Parathyroid adenoma (tissue), 2 donors: ENCODE measurements at regions not wholly inside any gene's neighbourhood (a gene's known extent, or its start where the extent isn't known, plus 50 kb on each side); places are given as distances from the start of the nearest gene placed in this dataset.
"Not testable (repeated sequence)": the region's sequence is repeated elsewhere in the genome, so short reads cannot be mapped to it uniquely, and the experiment has no call there.

Experiments used
- H2AFZ ChIP-seq: fragments of 300-600 bp; sonication (generic); one replicate; pipeline ENCODE4 v1.7.0; 2017; ENCODE audit warnings: antibody characterized with exemption, mild to moderate bottlenecking
- H3K27ac ChIP-seq: fragments of 300-600 bp; sonication (generic); one replicate; pipeline ENCODE4 v1.7.0; 2017
- H3K27me3 ChIP-seq: fragments of 300-600 bp; sonication (generic); one replicate; pipeline ENCODE4 v1.7.0; 2017; ENCODE audit warnings: low read length; ENCODE audit not compliant: control insufficient read depth, insufficient read depth
- H3K36me3 ChIP-seq: fragments of 300-600 bp; sonication (generic); one replicate; pipeline ENCODE4 v1.7.0; 2017; ENCODE audit warnings: low read length; ENCODE audit not compliant: control insufficient read depth, insufficient read depth
- H3K4me1 ChIP-seq: fragments of 300-600 bp; sonication (generic); one replicate; pipeline ENCODE4 v1.7.0; 2017; ENCODE audit warnings: control low read depth
- H3K4me2 ChIP-seq: fragments of 300-600 bp; sonication (generic); one replicate; pipeline ENCODE4 v1.7.0; 2017; ENCODE audit warnings: low read length
- H3K4me3 ChIP-seq: fragments of 300-600 bp; sonication (generic); one replicate; pipeline ENCODE4 v1.7.0; 2017; ENCODE audit warnings: low read depth, low read length
- H3K79me2 ChIP-seq: fragments of 300-600 bp; sonication (generic); one replicate; pipeline ENCODE4 v1.7.0; 2017; ENCODE audit warnings: control low read depth
- H3K9ac ChIP-seq: fragments of 300-600 bp; sonication (generic); one replicate; pipeline ENCODE4 v1.7.0; 2017; ENCODE audit warnings: mild to moderate bottlenecking
- H3K9me3 ChIP-seq: fragments of 300-600 bp; sonication (generic); one replicate; pipeline ENCODE4 v1.7.0; 2017; ENCODE audit warnings: low read length; ENCODE audit not compliant: control insufficient read depth
- CTCF ChIP-seq: fragments of 300-600 bp; sonication (generic); IDR thresholded peaks from one replicate; pipeline ENCODE4 v1.7.0; 2017; ENCODE audit warnings: antibody characterized with exemption, mild to moderate bottlenecking
- donor health status: primary hyperparathyroidism.

- Histone ChIP-seq H3K4me1 (no peaks in the 10 kb centered on the region), H3K9me3 (no peaks in the 10 kb centered on the region), H3K79me2 (no peaks in the 10 kb centered on the region), H3K9ac (no peak overlapping the region), H3K4me2 (no peak overlapping the region), H3K4me3 (no peak overlapping the region), H3K36me3 (no peaks in the 10 kb centered on the region), H2AFZ (no peak overlapping the region), H3K27me3 (no peaks in the 10 kb centered on the region), H3K27ac (no peak overlapping the region)
- no peak for TF ChIP-seq CTCF
Measured at GRCh38 chr4:8721621-8722020, 129.1 kb downstream of the CPZ start.

DNA sequence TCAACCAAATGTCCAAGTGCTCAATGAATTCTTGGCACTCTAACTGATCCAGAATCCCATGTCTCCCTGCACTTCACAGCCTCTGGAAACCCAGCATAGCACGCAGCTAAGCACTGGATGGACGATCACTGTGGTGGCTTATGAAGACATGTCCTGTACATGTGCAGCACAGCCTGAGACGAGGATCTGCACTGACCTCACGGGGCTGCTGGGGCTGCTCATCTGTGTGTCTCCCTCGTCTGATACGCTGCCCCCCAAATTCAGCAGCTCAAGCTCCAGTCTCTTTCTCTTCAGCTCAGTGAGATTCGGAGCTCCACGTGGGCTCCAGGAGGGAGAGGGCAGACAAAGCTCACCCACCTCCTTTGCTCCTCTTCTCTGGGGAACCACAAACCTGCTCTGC is 126.9 kb downstream of the CPZ start:
- Histone ChIP-seq H2AFZ (no peak overlapping the region), H3K9ac (no peak overlapping the region), H3K27me3 (no peaks in the 10 kb centered on the region), H3K36me3 (no peaks in the 10 kb centered on the region), H3K27ac (no peak overlapping the region), H3K4me3 (no peak overlapping the region), H3K4me1 (no peaks in the 10 kb centered on the region), H3K9me3 (no peaks in the 10 kb centered on the region), H3K4me2 (no peak overlapping the region), H3K79me2 (no peaks in the 10 kb centered on the region)
- no peak for TF ChIP-seq CTCF

DNA sequence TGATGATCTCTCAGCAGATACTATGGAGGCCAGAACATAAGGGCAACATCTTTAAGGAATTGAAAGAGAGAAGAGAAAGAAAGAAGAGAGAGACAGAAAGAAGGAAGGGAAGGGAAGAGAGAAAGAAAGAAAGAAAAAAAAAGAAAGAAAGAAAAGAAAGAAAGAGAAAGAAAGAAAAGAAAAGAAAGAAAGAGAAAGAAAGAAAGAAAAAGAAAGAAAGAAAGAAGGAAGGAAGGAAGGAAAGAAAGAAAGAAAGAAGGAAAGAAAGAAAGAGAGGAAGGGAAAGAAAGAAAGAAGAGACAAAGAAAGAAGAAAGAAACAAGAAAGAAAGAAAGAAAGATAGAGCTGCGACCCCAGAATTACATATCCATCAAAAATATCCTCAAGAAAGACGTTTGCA is 124.9 kb downstream of the CPZ start:
- not testable (repeated sequence) for H3K9ac ChIP-seq, H3K4me2 ChIP-seq, H3K36me3 ChIP-seq, H3K79me2 ChIP-seq, H2AFZ ChIP-seq, H3K9me3 ChIP-seq, H3K27ac ChIP-seq, H3K27me3 ChIP-seq, H3K4me1 ChIP-seq, H3K4me3 ChIP-seq

- no peak for TF ChIP-seq CTCF
- Histone ChIP-seq H2AFZ (no peak overlapping the region), H3K36me3 (no peaks in the 10 kb centered on the region), H3K4me3 (no peak overlapping the region), H3K79me2 (no peaks in the 10 kb centered on the region), H3K9me3 (no peaks in the 10 kb centered on the region), H3K27me3 (no peaks in the 10 kb centered on the region), H3K9ac (no peak overlapping the region), H3K27ac (no peak overlapping the region), H3K4me1 (no peaks in the 10 kb centered on the region), H3K4me2 (no peak overlapping the region)
Measured at GRCh38 chr4:8710946-8711345, 118.4 kb downstream of the CPZ start.

GRCh38 chr4:8710416-8710815 is 117.9 kb downstream of the CPZ start:
- H3K4me2 ChIP-seq: no peak overlapping the region
- H3K4me1 ChIP-seq: no peaks in the 10 kb centered on the region
- H3K9me3 ChIP-seq: no peaks in the 10 kb centered on the region
- H3K36me3 ChIP-seq: no peaks in the 10 kb centered on the region
- H3K27ac ChIP-seq: no peak overlapping the region
- no peak overlapping the region for H3K4me3 ChIP-seq
- H3K27me3 ChIP-seq: no peaks in the 10 kb centered on the region
- no peaks in the 10 kb centered on the region for H3K79me2 ChIP-seq
- no peak overlapping the region for H2AFZ ChIP-seq
- H3K9ac ChIP-seq: no peak overlapping the region
- no peak for TF ChIP-seq CTCF
